Psoas muscle (tissue), 7 donors: ENCODE measurements at regions not wholly inside any gene's neighbourhood (a gene's known extent, or its start where the extent isn't known, plus 50 kb on each side); places are given as distances from the start of the nearest gene placed in this dataset.

Experiments used
- ATAC-seq, 4 donors: fragments of 200-7000 bp; cut with Tn5 transposase; one replicate each; pipeline ENCODE4 v1.9.1; 2020; ENCODE audit warnings: moderate library complexity in 3 of 4, mild to moderate bottlenecking in 2 of 4
- DNase-seq, 2 donors: peaks; one replicate each; pipeline ENCODE4 v3.0.0-alpha.2; 2020
- H3K27ac ChIP-seq: fragments of 200-600 bp; one replicate; pipeline ENCODE4 v1.8.0; 2022
- H3K27me3 ChIP-seq, 3 donors: fragments of 200-600 bp in 1 of 3; one replicate each; pipeline versions ENCODE4 v1.6.1 to v1.8.0; 2013 to 2022; ENCODE audit warnings: low read length in 2 of 3, mild to moderate bottlenecking in 2 of 3, moderate library complexity in 1 of 3; ENCODE audit not compliant: insufficient read depth in 3 of 3
- H3K36me3 ChIP-seq, 2 donors: fragments of 200-600 bp in 1 of 2; one replicate each; pipeline versions ENCODE4 v1.6.1 to v1.8.0; 2013 to 2022; ENCODE audit warnings: low read depth in 1 of 2, mild to moderate bottlenecking in 1 of 2, moderate library complexity in 1 of 2; ENCODE audit not compliant: insufficient read depth in 1 of 2
- H3K4me1 ChIP-seq: fragments of 200-600 bp; one replicate; pipeline ENCODE4 v1.8.0; 2022
- H3K4me3 ChIP-seq: fragments of 200-600 bp; one replicate; pipeline ENCODE4 v1.8.0; 2022; ENCODE audit warnings: mild to moderate bottlenecking
- H3K9me3 ChIP-seq: fragments of 200-600 bp; one replicate; pipeline ENCODE4 v1.8.0; 2022
- CTCF ChIP-seq: fragments of 200-600 bp; IDR thresholded peaks from one replicate; pipeline ENCODE4 v1.8.0; 2022; ENCODE audit warnings: antibody characterized with exemption
- WGBS, 3 donors: extraction: QIAGEN DNeasy Blood & Tissue Kit; methylation state at CpG; one replicate each; pipeline versions ENCODE4 v1.1.6 to v1.1.7; 2013; 5-methylcytosine and 5-hydroxymethylcytosine counted together
- intact Hi-C, 2 donors: fragments of 100-400 bp; cut with DNase I; formaldehyde crosslinking; loops; one replicate each; pipeline versions ENCODE4 v1.11.0 to v1.14.2; 2022
- donor health status: healthy with polysubstance abuse.
- donor health status: DM: no; HTN: no; CAD: no; lungs with moderate emphysema.
- donor health status: Bipolar disorder and iron deficiency.
- donor health status: healthy.
- donor health status: DM: yes; HTN: yes; CAD: no.
- donor health status: DM: no; HTN: no; CAD: no.
- donor health status: DM: yes; HTN: yes; CAD: no.

GRCh38 chr12:124224535-124225110 lies 70.3 kb upstream of the RFLNA start:
- H3K27me3 ChIP-seq = no peaks in the 10 kb centered on the region
- no peak overlapping the region for H3K4me3 ChIP-seq
- TF ChIP-seq CTCF = no peak
- no peaks in the 10 kb centered on the region for H3K36me3 ChIP-seq
- ATAC-seq = peak; percentile 42 to 86 (median 74)
- intact Hi-C loops = no loop called here
- H3K27ac ChIP-seq = peak overlapping the region; percentile 30
- no peaks in the 10 kb centered on the region for H3K9me3 ChIP-seq
- WGBS, 3 donors = 43 to 58% (median 45%) methylated on average over 19 of the region's 19 CpGs
- H3K4me1 ChIP-seq = no peaks in the 10 kb centered on the region
- peak in 1 of 2 donors; percentile 52 for DNase-seq

- H3K27ac ChIP-seq = no peak overlapping the region
- no peak for DNase-seq
- TF ChIP-seq CTCF = no peak
- no peaks in the 10 kb centered on the region for H3K36me3 ChIP-seq
- intact Hi-C loops = no loop called here
- no peak overlapping the region for H3K4me3 ChIP-seq
- no peaks in the 10 kb centered on the region for H3K4me1 ChIP-seq
- H3K27me3 ChIP-seq = no peaks in the 10 kb centered on the region
- H3K9me3 ChIP-seq = no peaks in the 10 kb centered on the region
- no peak for ATAC-seq
- 68 to 82% (median 72%) methylated on average over 4 of the region's 4 CpGs for WGBS, 3 donors
These were observed 69.2 kb upstream of the RFLNA start for GRCh38 chr12:124225730-124226129.

- no peak for TF ChIP-seq CTCF
- Histone ChIP-seq H3K27me3 (no peaks in the 10 kb centered on the region), H3K9me3 (no peaks in the 10 kb centered on the region), H3K36me3 (no peaks in the 10 kb centered on the region), H3K27ac (no peak overlapping the region), H3K4me1 (peaks cover 7% of the 10 kb centered on the region), H3K4me3 (no peak overlapping the region)
- ATAC-seq = no peak
- no peak for DNase-seq
- 86 to 88% (median 87%) methylated on average over 25 of the region's 25 CpGs for WGBS, 3 donors
- intact Hi-C loops = no loop called here
These were observed 66.8 kb upstream of the RFLNA start for GRCh38 chr12:124227951-124228711.

- Histone ChIP-seq H3K27ac (no peak overlapping the region), H3K4me3 (no peak overlapping the region), H3K36me3 (no peaks in the 10 kb centered on the region), H3K4me1 (peaks cover 7% of the 10 kb centered on the region), H3K27me3 (no peaks in the 10 kb centered on the region), H3K9me3 (no peaks in the 10 kb centered on the region)
- no peak for TF ChIP-seq CTCF
- ATAC-seq (no peak), DNase-seq (no peak)
- intact Hi-C loops = no loop called here
These were observed 65.4 kb upstream of the RFLNA start for GRCh38 chr12:124229520-124229919.
